Smooth muscle cell (in vitro differentiated cells): ENCODE measurements at regions not wholly inside any gene's neighbourhood (a gene's known extent, or its start where the extent isn't known, plus 50 kb on each side); places are given as distances from the start of the nearest gene placed in this dataset.

Source experiments
- DNase-seq: peaks from one replicate; lab custom pipeline; 2025; ENCODE audit not compliant: unreplicated experiment; lab: John Stamatoyannopoulos, UW
- H2AFZ ChIP-seq: fragments of 200-600 bp; sonication (generic); 2 replicates; pipeline ENCODE4 v1.6.0; 2016; ENCODE audit warnings: antibody characterized with exemption, low read depth, mild to moderate bottlenecking
- H3F3A ChIP-seq: fragments of 200-600 bp; sonication (generic); 2 replicates; pipeline ENCODE4 v1.6.0; 2017; ENCODE audit warnings: antibody characterized with exemption, low read depth
- H3K27ac ChIP-seq: fragments of 200-600 bp; sonication (generic); 2 replicates; pipeline ENCODE4 v1.5.1; 2016; ENCODE audit warnings: low read depth, mild to moderate bottlenecking
- H3K27me3 ChIP-seq: fragments of 200-600 bp; sonication (generic); 2 replicates; pipeline ENCODE4 v1.6.1; 2016; ENCODE audit warnings: low read depth, mild to moderate bottlenecking
- H3K36me3 ChIP-seq: fragments of 200-600 bp; sonication (generic); 2 replicates; pipeline ENCODE4 v1.5.1; 2016; ENCODE audit warnings: low read depth
- H3K4me1 ChIP-seq: fragments of 200-600 bp; sonication (generic); 2 replicates; pipeline ENCODE4 v1.5.1; 2016; ENCODE audit warnings: low read depth
- H3K4me2 ChIP-seq: fragments of 200-600 bp; sonication (generic); 2 replicates; pipeline ENCODE4 v1.6.0; 2016; ENCODE audit warnings: mild to moderate bottlenecking
- H3K4me3 ChIP-seq: fragments of 200-600 bp; sonication (generic); 2 replicates; pipeline ENCODE4 v1.5.1; 2016; ENCODE audit warnings: mild to moderate bottlenecking
- H3K79me2 ChIP-seq: fragments of 200-600 bp; sonication (generic); 2 replicates; pipeline ENCODE4 v1.6.0; 2016; ENCODE audit warnings: low read depth, mild to moderate bottlenecking
- H3K9ac ChIP-seq: fragments of 200-600 bp; sonication (generic); 2 replicates; pipeline ENCODE4 v1.6.0; 2016; ENCODE audit warnings: low read depth
- H3K9me3 ChIP-seq: fragments of 200-600 bp; sonication (generic); replicated peaks from 2 replicates; pipeline ENCODE4 v1.5.1; 2016; ENCODE audit warnings: low read depth
- H4K20me1 ChIP-seq: fragments of 200-600 bp; sonication (generic); 2 replicates; pipeline ENCODE4 v1.6.0; 2016; ENCODE audit warnings: low read depth
- CTCF ChIP-seq: fragments of 200-600 bp; sonication (generic); IDR thresholded peaks from 2 replicates; pipeline ENCODE4 v1.5.1; 2017; ENCODE audit warnings: borderline replicate concordance, mild to moderate bottlenecking, antibody characterized with exemption; ENCODE audit not compliant: insufficient read depth, poor library complexity, severe bottlenecking
- WGBS: methylation state at CpG from one replicate; pipeline ENCODE4 v1.1.7; 2016; ENCODE audit warnings: low lambda C conversion rate; 5-methylcytosine and 5-hydroxymethylcytosine counted together

DNA sequence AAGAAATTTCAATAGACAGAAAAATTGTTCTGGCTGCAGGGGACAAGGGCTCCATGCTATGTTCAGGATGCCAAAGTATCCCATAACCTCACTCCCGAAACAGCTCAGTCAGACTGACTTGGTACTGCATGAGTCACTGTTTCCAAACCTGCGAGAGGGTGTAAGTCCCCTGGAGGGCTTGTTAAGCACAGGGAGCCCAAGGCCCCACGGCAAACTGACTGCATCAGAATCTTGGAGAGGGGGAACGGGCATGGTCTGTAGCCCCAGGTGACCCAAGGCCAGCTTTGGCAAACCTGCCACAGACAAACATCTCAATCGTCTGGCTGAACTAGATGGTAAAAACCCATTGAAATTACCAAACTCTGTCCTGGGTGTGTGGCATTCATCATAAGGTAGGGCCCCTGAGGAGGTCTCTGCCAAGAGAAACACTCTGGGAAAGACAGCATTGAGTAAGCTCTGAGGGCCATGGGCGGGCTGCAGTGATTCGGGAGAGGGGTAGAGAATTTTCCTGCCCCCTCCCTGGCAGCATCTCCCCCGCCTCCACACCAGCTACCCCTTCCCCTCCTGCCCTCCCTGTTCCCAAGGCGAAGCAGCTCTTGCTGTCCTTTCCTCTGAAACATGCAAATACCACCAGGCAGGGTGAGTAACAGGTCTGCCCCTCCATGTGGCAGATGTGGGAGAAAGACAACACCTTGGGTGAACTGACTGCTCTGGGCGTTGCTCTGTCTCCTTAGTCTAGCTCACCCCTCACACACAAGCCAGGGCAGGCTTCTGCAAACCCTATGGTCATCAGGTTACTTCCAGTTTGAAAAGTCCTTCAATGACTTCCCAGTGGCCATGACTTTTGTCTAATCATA is 274.7 kb upstream of the SIX2 start:
- no peak for DNase-seq
- no peak for TF ChIP-seq CTCF
- no peak overlapping the region for H3K4me3 ChIP-seq
- no peak overlapping the region for H2AFZ ChIP-seq
- H3K27ac ChIP-seq = no peak overlapping the region
- H3F3A ChIP-seq = no peaks in the 10 kb centered on the region
- no peaks in the 10 kb centered on the region for H3K36me3 ChIP-seq
- H3K4me2 ChIP-seq = no peak overlapping the region
- H3K79me2 ChIP-seq = no peaks in the 10 kb centered on the region
- WGBS = 58% methylated on average over 8 of the region's 10 CpGs
- H3K4me1 ChIP-seq = no peaks in the 10 kb centered on the region
- no peak overlapping the region for H3K9ac ChIP-seq
- no peaks in the 10 kb centered on the region for H3K27me3 ChIP-seq
- no peaks in the 10 kb centered on the region for H4K20me1 ChIP-seq
- H3K9me3 ChIP-seq = no peaks in the 10 kb centered on the region

DNA sequence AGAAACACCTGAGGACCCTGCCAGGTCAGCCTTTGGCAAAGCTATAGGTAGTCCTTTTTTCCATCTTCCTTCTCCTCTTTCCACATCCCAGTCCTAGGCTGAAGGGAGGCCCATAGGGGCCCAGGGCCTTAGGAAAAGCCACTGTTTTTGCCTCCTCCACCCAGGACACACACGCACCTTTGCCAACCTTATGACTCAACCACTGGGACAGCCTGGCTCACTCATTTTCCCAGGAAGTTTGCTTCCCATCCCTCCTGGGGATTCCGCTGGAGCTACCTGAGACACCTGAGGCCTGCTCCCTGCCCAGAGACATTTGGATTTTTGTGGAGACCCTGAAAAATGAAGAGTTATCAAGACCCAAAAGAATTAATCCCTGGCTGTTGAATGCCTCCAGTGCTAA is 273.4 kb upstream of the SIX2 start:
- DNase-seq = no peak
- Histone ChIP-seq H3F3A (no peaks in the 10 kb centered on the region), H3K36me3 (no peaks in the 10 kb centered on the region), H3K4me2 (no peak overlapping the region), H3K4me1 (no peaks in the 10 kb centered on the region), H3K9ac (no peak overlapping the region), H2AFZ (no peak overlapping the region), H3K79me2 (no peaks in the 10 kb centered on the region), H4K20me1 (no peaks in the 10 kb centered on the region), H3K9me3 (no peaks in the 10 kb centered on the region), H3K27me3 (no peaks in the 10 kb centered on the region), H3K4me3 (no peak overlapping the region), H3K27ac (no peak overlapping the region)
- 94% methylated on average over 2 of the region's 2 CpGs for WGBS
- no peak for TF ChIP-seq CTCF

GRCh38 chr2:45281311-45281710 is 272.1 kb upstream of the SIX2 start:
- no peaks in the 10 kb centered on the region for H3K9me3 ChIP-seq
- no peaks in the 10 kb centered on the region for H4K20me1 ChIP-seq
- 72% methylated on average over 7 of the region's 7 CpGs for WGBS
- H2AFZ ChIP-seq = no peak overlapping the region
- H3K4me1 ChIP-seq = no peaks in the 10 kb centered on the region
- H3K27me3 ChIP-seq = no peaks in the 10 kb centered on the region
- H3K9ac ChIP-seq = no peak overlapping the region
- no peak overlapping the region for H3K4me3 ChIP-seq
- H3K4me2 ChIP-seq = no peak overlapping the region
- no peaks in the 10 kb centered on the region for H3K79me2 ChIP-seq
- no peaks in the 10 kb centered on the region for H3F3A ChIP-seq
- no peaks in the 10 kb centered on the region for H3K36me3 ChIP-seq
- DNase-seq = no peak
- no peak overlapping the region for H3K27ac ChIP-seq
- TF ChIP-seq CTCF = no peak

DNA sequence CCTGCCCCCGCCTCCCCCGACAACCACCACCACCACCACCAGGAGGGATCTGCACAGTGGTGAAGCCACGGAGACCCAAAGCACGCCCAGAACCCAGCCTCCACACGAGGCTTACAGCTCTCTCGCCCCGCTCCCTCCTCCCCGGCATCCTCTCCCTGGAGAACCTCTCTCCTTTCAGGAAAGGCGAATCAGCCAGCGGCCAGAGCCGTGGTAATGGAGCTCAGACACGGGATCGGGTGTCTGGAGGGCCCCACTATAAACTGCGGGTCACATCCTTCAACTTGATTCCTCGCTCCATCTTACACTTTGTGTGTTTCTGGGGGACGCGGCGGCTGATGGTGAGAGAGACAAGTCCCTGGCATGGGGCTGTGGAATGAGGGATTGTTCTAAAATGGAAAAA is 271.5 kb upstream of the SIX2 start:
- Histone ChIP-seq H3K9me3 (no peaks in the 10 kb centered on the region), H3K36me3 (no peaks in the 10 kb centered on the region), H3F3A (no peaks in the 10 kb centered on the region), H3K79me2 (no peaks in the 10 kb centered on the region), H3K27ac (no peak overlapping the region), H3K4me3 (no peak overlapping the region), H3K4me1 (no peaks in the 10 kb centered on the region), H3K9ac (no peak overlapping the region), H3K27me3 (no peaks in the 10 kb centered on the region), H4K20me1 (no peaks in the 10 kb centered on the region), H2AFZ (no peak overlapping the region), H3K4me2 (no peak overlapping the region)
- 91% methylated on average over 18 of the region's 18 CpGs for WGBS
- TF ChIP-seq CTCF = no peak
- no peak for DNase-seq
